Omental fat pad (tissue), 3 donors: ENCODE measurements at regions not wholly inside any gene's neighbourhood (a gene's known extent, or its start where the extent isn't known, plus 50 kb on each side); places are given as distances from the start of the nearest gene placed in this dataset.

Source experiments
- ATAC-seq: fragments of 150-250 bp; one replicate; pipeline ENCODE4 v1.9.1; 2016; ENCODE audit warnings: mild to moderate bottlenecking, moderate library complexity; ENCODE audit not compliant: low FRiP score
- DNase-seq: peaks from one replicate; pipeline ENCODE4 v3.0.0-alpha.2; 2019; ENCODE audit warnings: low spot score
- TF ChIP-seq, protein P1 (sequence below), 3 donors: fragments of 450-650 bp; IDR thresholded peaks; one replicate each; pipeline ENCODE4 v1.5.1; 2016 to 2017; ENCODE audit warnings: antibody characterized with exemption in 3 of 3, mild to moderate bottlenecking in 3 of 3, moderate library complexity in 2 of 3

DNA sequence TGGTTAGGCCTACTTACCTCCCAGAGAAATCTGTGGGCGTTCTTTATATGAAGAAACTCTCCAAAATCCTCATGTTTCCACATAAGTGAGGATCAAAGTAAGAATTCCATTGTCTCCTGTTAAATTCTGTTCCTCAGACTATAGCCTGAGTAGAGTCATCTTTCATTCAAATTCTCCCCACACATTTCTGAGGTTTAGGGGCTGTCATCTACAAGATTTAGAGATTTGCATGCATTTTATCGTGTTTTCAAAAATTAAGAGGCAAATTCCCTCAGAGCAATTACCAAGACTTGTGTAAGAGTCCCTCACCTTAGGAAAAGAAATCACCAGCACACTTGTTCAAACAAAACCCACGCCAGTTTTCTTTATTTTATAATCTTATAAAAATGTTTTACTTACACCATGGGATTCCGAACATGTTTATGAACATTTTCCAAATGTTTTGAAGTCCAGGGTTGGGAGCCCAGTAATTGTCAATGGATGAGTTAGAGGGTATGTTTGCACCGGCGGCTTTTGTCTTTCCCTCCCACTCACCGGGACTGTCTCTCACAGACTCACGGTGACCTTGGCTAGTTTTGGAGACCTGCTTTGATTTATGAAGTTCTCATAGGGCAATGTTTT lies 367.6 kb downstream of the ENC1 start:
- TF ChIP-seq, protein P1, sequence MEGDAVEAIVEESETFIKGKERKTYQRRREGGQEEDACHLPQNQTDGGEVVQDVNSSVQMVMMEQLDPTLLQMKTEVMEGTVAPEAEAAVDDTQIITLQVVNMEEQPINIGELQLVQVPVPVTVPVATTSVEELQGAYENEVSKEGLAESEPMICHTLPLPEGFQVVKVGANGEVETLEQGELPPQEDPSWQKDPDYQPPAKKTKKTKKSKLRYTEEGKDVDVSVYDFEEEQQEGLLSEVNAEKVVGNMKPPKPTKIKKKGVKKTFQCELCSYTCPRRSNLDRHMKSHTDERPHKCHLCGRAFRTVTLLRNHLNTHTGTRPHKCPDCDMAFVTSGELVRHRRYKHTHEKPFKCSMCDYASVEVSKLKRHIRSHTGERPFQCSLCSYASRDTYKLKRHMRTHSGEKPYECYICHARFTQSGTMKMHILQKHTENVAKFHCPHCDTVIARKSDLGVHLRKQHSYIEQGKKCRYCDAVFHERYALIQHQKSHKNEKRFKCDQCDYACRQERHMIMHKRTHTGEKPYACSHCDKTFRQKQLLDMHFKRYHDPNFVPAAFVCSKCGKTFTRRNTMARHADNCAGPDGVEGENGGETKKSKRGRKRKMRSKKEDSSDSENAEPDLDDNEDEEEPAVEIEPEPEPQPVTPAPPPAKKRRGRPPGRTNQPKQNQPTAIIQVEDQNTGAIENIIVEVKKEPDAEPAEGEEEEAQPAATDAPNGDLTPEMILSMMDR (IDR thresholded peaks at IDR 0.05) = no peak
- ATAC-seq (no peak), DNase-seq (no peak)

GRCh38 chr5:74272024-74272775 lies 368.3 kb downstream of the ENC1 start:
- no peak for ATAC-seq
- no peak for DNase-seq
- TF ChIP-seq, protein P1 (IDR thresholded peaks at IDR 0.05) = no peak

GRCh38 chr5:74268297-74268696 lies 372.2 kb downstream of the ENC1 start:
- TF ChIP-seq, protein P1 (IDR thresholded peaks at IDR 0.05) = no peak
- ATAC-seq (no peak), DNase-seq (no peak)

- DNase-seq (no peak), ATAC-seq (no peak)
- TF ChIP-seq, protein P1 (IDR thresholded peaks at IDR 0.05) = no peak
Observed at GRCh38 chr5:74266836-74267235, 373.7 kb downstream of the ENC1 start.

DNA sequence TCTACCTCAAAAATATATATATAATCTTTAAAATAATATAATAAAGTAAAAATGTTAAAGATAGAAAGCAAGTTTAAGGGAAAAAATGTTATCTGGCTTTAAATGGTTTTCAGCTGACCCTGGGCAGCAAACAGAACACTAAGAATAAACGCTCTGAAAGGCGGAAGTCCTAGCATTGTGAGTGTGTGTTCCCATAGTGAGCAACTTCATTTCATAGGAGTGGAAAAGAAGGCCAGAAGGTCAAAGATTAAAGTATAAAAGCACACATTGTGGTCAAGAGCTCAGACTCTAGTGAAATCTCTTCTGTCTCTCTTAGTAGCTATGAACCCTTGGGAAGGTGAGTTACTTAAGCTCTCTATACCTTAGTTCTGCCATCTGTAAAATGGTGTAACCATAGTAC lies 374.4 kb downstream of the ENC1 start:
- no peak for ATAC-seq
- TF ChIP-seq, protein P1 (IDR thresholded peaks at IDR 0.05) = no peak

GRCh38 chr5:74262544-74263207 lies 377.9 kb downstream of the ENC1 start:
- ATAC-seq (no peak), DNase-seq (no peak)
- TF ChIP-seq, protein P1 (IDR thresholded peaks at IDR 0.05) = no peak

More for the DNA sequence above, 374.4 kb downstream of the ENC1 start:
- no peak for DNase-seq
